ENCODE measurements at regions not wholly inside any gene's neighbourhood (a gene's known extent, or its start where the extent isn't known, plus 50 kb on each side); places are given as distances from the start of the nearest gene placed in this dataset.

GRCh38 chr12:76142305-76142704 is 57.8 kb upstream of the NAP1L1 start:
- Histone ChIP-seq H3K9ac (ENCODE audit: insufficient read length, low read depth) (no peak overlapping the region), H3K36me3 (ENCODE audit: insufficient read depth, insufficient read length, low read length) (no peaks in the 10 kb centered on the region), H3K9me3 (ENCODE audit: insufficient read depth, low read length) (no peaks in the 10 kb centered on the region), H3K4me3 (ENCODE audit: insufficient read length, low read depth) (no peak overlapping the region), H3K27me3 (ENCODE audit: insufficient read depth, insufficient read length) (no peaks in the 10 kb centered on the region), H3K4me1 (ENCODE audit: insufficient read depth, insufficient read length) (no peaks in the 10 kb centered on the region)
- TF ChIP-seq SUZ12 (IDR thresholded peaks at IDR 0.05; ENCODE audit: extremely low read depth, insufficient read depth, insufficient read length), result no peak
- no peak for TF ChIP-seq YY1 (IDR thresholded peaks at IDR 0.05; ENCODE audit: insufficient read depth, insufficient read length)
- no peak for TF ChIP-seq ZNF274 (IDR thresholded peaks at IDR 0.05; ENCODE audit: low read depth, low read length)
- no peak for DNase-seq (ENCODE audit: low read depth, low spot score)

GRCh38 chr12:76138656-76139055 is 54.2 kb upstream of the NAP1L1 start:
- Histone ChIP-seq H3K27me3 (ENCODE audit: insufficient read depth, insufficient read length) (no peaks in the 10 kb centered on the region), H3K36me3 (ENCODE audit: insufficient read depth, insufficient read length, low read length) (no peaks in the 10 kb centered on the region)
- no peak for TF ChIP-seq SUZ12 (IDR thresholded peaks at IDR 0.05; ENCODE audit: extremely low read depth, insufficient read depth, insufficient read length)
- TF ChIP-seq YY1 (IDR thresholded peaks at IDR 0.05; ENCODE audit: insufficient read depth, insufficient read length), result no peak
- no peak for TF ChIP-seq ZNF274 (IDR thresholded peaks at IDR 0.05; ENCODE audit: low read depth, low read length)

GRCh38 chr12:76137606-76138005 is 53.1 kb upstream of the NAP1L1 start:
- no peak for TF ChIP-seq YY1 (IDR thresholded peaks at IDR 0.05; ENCODE audit: insufficient read depth, insufficient read length)
- no peak for TF ChIP-seq SUZ12 (IDR thresholded peaks at IDR 0.05; ENCODE audit: extremely low read depth, insufficient read depth, insufficient read length)
- TF ChIP-seq ZNF274 (IDR thresholded peaks at IDR 0.05; ENCODE audit: low read depth, low read length), result no peak
- Histone ChIP-seq H3K27me3 (ENCODE audit: insufficient read depth, insufficient read length) (no peaks in the 10 kb centered on the region), H3K4me3 (ENCODE audit: insufficient read length, low read depth) (no peak overlapping the region), H3K9me3 (ENCODE audit: insufficient read depth, low read length) (no peaks in the 10 kb centered on the region), H3K9ac (ENCODE audit: insufficient read length, low read depth) (no peak overlapping the region), H3K36me3 (ENCODE audit: insufficient read depth, insufficient read length, low read length) (no peaks in the 10 kb centered on the region), H3K4me1 (ENCODE audit: insufficient read depth, insufficient read length) (no peaks in the 10 kb centered on the region)
- DNase-seq (ENCODE audit: low read depth, low spot score), result no peak

More at GRCh38 chr12:76138656-76139055, 54.2 kb upstream of the NAP1L1 start:
- Histone ChIP-seq H3K9me3 (ENCODE audit: insufficient read depth, low read length) (no peaks in the 10 kb centered on the region), H3K4me3 (ENCODE audit: insufficient read length, low read depth) (no peak overlapping the region), H3K4me1 (ENCODE audit: insufficient read depth, insufficient read length) (no peaks in the 10 kb centered on the region), H3K9ac (ENCODE audit: insufficient read length, low read depth) (no peak overlapping the region)
- no peak for DNase-seq (ENCODE audit: low read depth, low spot score)

GRCh38 chr12:76135456-76135855 is 51.0 kb upstream of the NAP1L1 start:
- no peak for DNase-seq (ENCODE audit: low read depth, low spot score)
- Histone ChIP-seq H3K4me3 (ENCODE audit: insufficient read length, low read depth) (no peak overlapping the region), H3K27me3 (ENCODE audit: insufficient read depth, insufficient read length) (no peaks in the 10 kb centered on the region), H3K9ac (ENCODE audit: insufficient read length, low read depth) (no peak overlapping the region), H3K36me3 (ENCODE audit: insufficient read depth, insufficient read length, low read length) (no peaks in the 10 kb centered on the region), H3K9me3 (ENCODE audit: insufficient read depth, low read length) (no peaks in the 10 kb centered on the region), H3K4me1 (ENCODE audit: insufficient read depth, insufficient read length) (no peaks in the 10 kb centered on the region)
- TF ChIP-seq YY1 (IDR thresholded peaks at IDR 0.05; ENCODE audit: insufficient read depth, insufficient read length) (no peak), ZNF274 (IDR thresholded peaks at IDR 0.05; ENCODE audit: low read depth, low read length) (no peak), SUZ12 (IDR thresholded peaks at IDR 0.05; ENCODE audit: extremely low read depth, insufficient read depth, insufficient read length) (no peak)

Measured in NT2/D1 (cell line).